ENCODE measurements at regions not wholly inside any gene's neighbourhood (a gene's known extent, or its start where the extent isn't known, plus 50 kb on each side); places are given as distances from the start of the nearest gene placed in this dataset.

DNA sequence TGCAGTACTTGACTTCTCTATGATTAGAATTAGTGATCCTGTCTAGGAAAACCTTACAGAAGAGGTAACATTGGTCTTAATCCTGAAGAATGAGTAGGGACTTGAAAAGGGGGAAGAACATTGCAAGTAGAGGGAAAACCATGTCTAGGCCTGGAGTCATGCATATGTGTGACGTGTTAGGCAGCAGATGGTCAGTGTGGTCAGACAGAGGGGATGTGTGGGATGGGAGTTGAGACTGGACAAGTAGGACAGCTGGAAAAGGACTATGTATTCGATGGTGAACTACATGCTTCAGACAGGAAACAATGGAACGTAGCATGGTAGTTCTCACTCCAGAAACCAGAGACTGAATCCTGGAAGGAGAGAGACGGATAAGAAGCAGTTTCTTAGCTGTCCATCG is 235.6 kb upstream of the LRTM1 start:
- H3K4me3 ChIP-seq (ENCODE audit: low read depth, low read length), result no peak overlapping the region
- DNase-seq (ENCODE audit: low read depth), result no peak

GRCh38 chr3:55162031-55162795 is 234.4 kb upstream of the LRTM1 start:
- no peak for DNase-seq (ENCODE audit: low read depth)
- TF ChIP-seq CTCF (IDR thresholded peaks at IDR 0.05; ENCODE audit: low read depth, low read length) (no peak), MYC (IDR thresholded peaks at IDR 0.05; ENCODE audit: low read depth, low read length) (no peak), MAX (IDR thresholded peaks at IDR 0.05; ENCODE audit: low read depth, low read length) (no peak), POLR2A (IDR thresholded peaks at IDR 0.05; ENCODE audit: extremely low read depth, insufficient read length) (no peak)
- H3K4me3 ChIP-seq (ENCODE audit: low read depth, low read length), result no peak overlapping the region

More for the DNA sequence above, 235.6 kb upstream of the LRTM1 start:
- TF ChIP-seq POLR2A (IDR thresholded peaks at IDR 0.05; ENCODE audit: extremely low read depth, insufficient read length), result no peak
- TF ChIP-seq MYC (IDR thresholded peaks at IDR 0.05; ENCODE audit: low read depth, low read length), result no peak
- no peak for TF ChIP-seq MAX (IDR thresholded peaks at IDR 0.05; ENCODE audit: low read depth, low read length)
- no peak for TF ChIP-seq CTCF (IDR thresholded peaks at IDR 0.05; ENCODE audit: low read depth, low read length)

DNA sequence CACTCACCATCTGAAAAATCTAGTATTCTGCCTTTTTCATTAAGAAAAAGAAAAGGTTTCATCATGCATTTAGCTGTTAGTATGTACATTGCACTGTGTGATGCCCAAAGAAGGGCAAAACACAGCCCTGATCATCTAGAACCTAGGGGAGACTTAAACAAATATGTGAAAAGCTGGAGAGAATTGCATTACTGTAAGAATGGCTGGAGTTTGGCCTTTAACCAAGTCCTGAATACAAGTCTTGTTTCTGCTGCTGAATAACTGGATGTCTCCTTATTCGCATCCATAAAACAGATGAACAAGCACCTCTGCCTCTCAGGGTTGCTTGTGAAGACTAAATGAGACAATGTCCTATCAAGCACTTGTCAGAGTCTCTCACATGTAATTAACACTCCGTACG is 233.4 kb upstream of the LRTM1 start:
- no peak overlapping the region for H3K4me3 ChIP-seq (ENCODE audit: low read depth, low read length)
- no peak for DNase-seq (ENCODE audit: low read depth)
- TF ChIP-seq MAX (IDR thresholded peaks at IDR 0.05; ENCODE audit: low read depth, low read length) (no peak), CTCF (IDR thresholded peaks at IDR 0.05; ENCODE audit: low read depth, low read length) (no peak), MYC (IDR thresholded peaks at IDR 0.05; ENCODE audit: low read depth, low read length) (no peak), POLR2A (IDR thresholded peaks at IDR 0.05; ENCODE audit: extremely low read depth, insufficient read length) (no peak)

DNA sequence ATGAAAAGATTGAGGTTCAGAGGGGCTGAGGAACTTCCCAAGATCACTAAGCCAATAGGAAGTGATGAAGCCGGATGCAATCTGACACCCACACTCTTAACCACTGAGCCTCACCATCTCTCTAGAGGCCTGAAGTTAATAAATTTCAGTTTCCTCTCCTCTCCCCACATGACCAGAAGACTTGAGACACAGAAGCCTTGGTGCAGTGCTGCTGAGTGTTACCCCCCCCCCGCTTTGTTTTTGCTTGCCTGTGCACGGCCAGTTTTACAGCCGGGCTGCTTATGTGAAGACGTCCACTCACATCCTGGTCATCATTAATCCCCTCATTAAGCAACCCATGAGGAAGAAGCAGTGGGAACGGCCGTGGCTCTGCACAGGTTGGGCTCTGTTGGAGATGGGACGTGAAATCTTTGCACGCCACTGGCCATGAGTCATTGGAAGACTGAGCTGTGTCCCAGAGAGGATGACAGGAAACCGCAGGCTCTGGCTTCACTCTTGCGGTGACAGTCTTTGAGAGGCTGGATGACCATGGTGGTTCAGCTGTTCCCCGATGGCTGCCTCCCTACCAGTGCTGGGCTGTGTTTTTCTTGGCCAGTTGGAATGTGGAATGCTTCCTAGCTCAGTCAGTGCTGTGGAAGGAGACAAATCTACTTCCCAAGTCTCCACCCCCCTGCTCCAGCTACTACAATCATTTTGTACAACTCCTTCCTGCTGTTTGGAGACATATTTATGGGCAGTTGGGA is 232.6 kb upstream of the LRTM1 start:
- peak; percentile 81 for DNase-seq (ENCODE audit: low read depth)
- TF ChIP-seq POLR2A (IDR thresholded peaks at IDR 0.05; ENCODE audit: extremely low read depth, insufficient read length) (no peak), MYC (IDR thresholded peaks at IDR 0.05; ENCODE audit: low read depth, low read length) (no peak), CTCF (IDR thresholded peaks at IDR 0.05; ENCODE audit: low read depth, low read length) (no peak), MAX (IDR thresholded peaks at IDR 0.05; ENCODE audit: low read depth, low read length) (no peak)
- H3K4me3 ChIP-seq (ENCODE audit: low read depth, low read length), result no peak overlapping the region

DNA sequence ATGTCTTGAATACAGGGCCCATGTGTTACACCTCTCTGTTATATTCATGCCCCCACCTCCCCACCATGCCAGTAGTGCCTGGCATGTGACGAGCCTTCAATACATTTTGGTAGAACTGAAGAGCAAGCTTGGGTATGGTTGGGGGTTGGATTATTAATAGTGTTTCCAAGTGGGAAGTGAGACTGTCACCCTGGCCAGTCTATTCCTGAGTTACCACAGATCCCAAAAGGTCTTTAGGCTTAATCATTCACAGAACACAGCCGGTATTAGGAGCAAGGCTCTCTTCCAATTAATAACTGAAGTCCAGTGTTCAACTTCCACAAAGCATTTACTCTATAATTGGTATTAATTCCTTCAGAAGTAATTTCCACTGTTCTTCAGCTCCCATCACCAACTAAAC is 231.9 kb upstream of the LRTM1 start:
- TF ChIP-seq POLR2A (IDR thresholded peaks at IDR 0.05; ENCODE audit: extremely low read depth, insufficient read length) (no peak), CTCF (IDR thresholded peaks at IDR 0.05; ENCODE audit: low read depth, low read length) (no peak), MYC (IDR thresholded peaks at IDR 0.05; ENCODE audit: low read depth, low read length) (no peak), MAX (IDR thresholded peaks at IDR 0.05; ENCODE audit: low read depth, low read length) (no peak)
- H3K4me3 ChIP-seq (ENCODE audit: low read depth, low read length), result no peak overlapping the region
- no peak for DNase-seq (ENCODE audit: low read depth)
